Endodermal cell (in vitro differentiated cells): ENCODE measurements at regions not wholly inside any gene's neighbourhood (a gene's known extent, or its start where the extent isn't known, plus 50 kb on each side); places are given as distances from the start of the nearest gene placed in this dataset.

Source experiments
- DNase-seq: peaks from one replicate; pipeline ENCODE4 v3.0.0-alpha.2; 2017
- H3K27ac ChIP-seq: 2 replicates; pipeline ENCODE4 v1.5.1; 2013; ENCODE audit warnings: mild to moderate bottlenecking, low read depth, low read length, moderate library complexity
- H3K27me3 ChIP-seq: 2 replicates; pipeline ENCODE4 v1.6.1; 2013; ENCODE audit warnings: mild to moderate bottlenecking, low read length, moderate library complexity; ENCODE audit not compliant: insufficient read depth, control insufficient read depth, poor library complexity, severe bottlenecking
- H3K36me3 ChIP-seq: 2 replicates; pipeline ENCODE4 v1.7.0; 2013; ENCODE audit warnings: mild to moderate bottlenecking, low read length, moderate library complexity; ENCODE audit not compliant: control insufficient read depth, insufficient read depth
- H3K4me1 ChIP-seq: one replicate; pipeline ENCODE4 v1.7.0; 2013; ENCODE audit warnings: low read length; ENCODE audit not compliant: control insufficient read depth, insufficient read depth
- H3K4me3 ChIP-seq: 2 replicates; pipeline ENCODE4 v1.5.1; 2013; ENCODE audit warnings: mild to moderate bottlenecking, low read length, moderate library complexity
- H3K9ac ChIP-seq: 2 replicates; pipeline ENCODE4 v1.6.1; 2013; ENCODE audit warnings: mild to moderate bottlenecking, low read length, moderate library complexity; ENCODE audit not compliant: poor library complexity, severe bottlenecking; ENCODE audit errors: extremely low read depth
- H3K9me3 ChIP-seq: 2 replicates; pipeline ENCODE4 v1.6.1; 2013; ENCODE audit warnings: mild to moderate bottlenecking, low read length, moderate library complexity; ENCODE audit not compliant: control insufficient read depth
- H3K27ac Mint-ChIP-seq: 2 replicates; pipeline ENCODE4 v1.8.0; 2020; ENCODE audit warnings: mixed read lengths
- H3K27me3 Mint-ChIP-seq: 2 replicates; pipeline ENCODE4 v1.8.0; 2021; ENCODE audit warnings: mild to moderate bottlenecking, mixed read lengths; ENCODE audit not compliant: insufficient read depth
- H3K36me3 Mint-ChIP-seq: 2 replicates; pipeline ENCODE4 v1.8.0; 2020; ENCODE audit warnings: low read depth, mixed read lengths
- H3K4me1 Mint-ChIP-seq: 2 replicates; pipeline ENCODE4 v1.8.0; 2020; ENCODE audit warnings: mixed read lengths
- H3K4me3 Mint-ChIP-seq: 2 replicates; pipeline ENCODE4 v1.8.0; 2020; ENCODE audit warnings: mild to moderate bottlenecking, moderate library complexity, mixed read lengths
- H3K9me3 Mint-ChIP-seq: 2 replicates; pipeline ENCODE4 v1.8.0; 2020; ENCODE audit warnings: mild to moderate bottlenecking, mixed read lengths
- CTCF ChIP-seq: fragments of 200-600 bp; sonication (generic); conservative IDR thresholded peaks from 2 replicates; pipeline ENCODE4 v1.5.0; 2021; ENCODE audit warnings: antibody characterized with exemption, mild to moderate bottlenecking
- WGBS, 2 experiments: methylation state at CpG; one replicate each; pipeline versions ENCODE4 v1.1.5 to v1.1.7; 2013; ENCODE audit warnings: missing lambda C conversion rate in 2 of 2, mixed read lengths in 1 of 2; ENCODE audit not compliant: insufficient coverage in 1 of 2, insufficient read length in 1 of 2; 5-methylcytosine and 5-hydroxymethylcytosine counted together

- H3K4me1 ChIP-seq = peaks cover 8% of the 10 kb centered on the region
- no peak for TF ChIP-seq CTCF
- no peak overlapping the region for H3K9ac ChIP-seq
- H3K27me3 Mint-ChIP-seq = peaks cover 3% of the 10 kb centered on the region
- DNase-seq = no peak
- H3K36me3 ChIP-seq = no peaks in the 10 kb centered on the region
- peaks cover 19% of the 10 kb centered on the region for H3K4me1 Mint-ChIP-seq
- H3K27ac Mint-ChIP-seq = no peak overlapping the region
- H3K4me3 ChIP-seq = no peak overlapping the region
- H3K27ac ChIP-seq = no peak overlapping the region
- 96 to 100% methylated on average over 1 to 2 of the region's 2 CpGs for WGBS, 2 experiments
- H3K36me3 Mint-ChIP-seq = no peaks in the 10 kb centered on the region
- H3K4me3 Mint-ChIP-seq = no peak overlapping the region
- H3K9me3 ChIP-seq = no peaks in the 10 kb centered on the region
- H3K27me3 ChIP-seq = no peaks in the 10 kb centered on the region
- H3K9me3 Mint-ChIP-seq = no peaks in the 10 kb centered on the region
Observed at GRCh38 chr6:144894240-144894639, 609.1 kb downstream of the UTRN start.

- Mint-ChIP-seq H3K4me3 (no peak overlapping the region), H3K36me3 (no peaks in the 10 kb centered on the region), H3K27ac (no peak overlapping the region), H3K9me3 (no peaks in the 10 kb centered on the region), H3K4me1 (peaks cover 19% of the 10 kb centered on the region), H3K27me3 (peaks cover 3% of the 10 kb centered on the region)
- WGBS, 2 experiments = 74 to 76% methylated on average over 6 to 8 of the region's 8 CpGs
- no peak overlapping the region for H3K4me3 ChIP-seq
- DNase-seq = peak; percentile 54
- peaks cover 4% of the 10 kb centered on the region for H3K9me3 ChIP-seq
- no peak for TF ChIP-seq CTCF
- peaks cover 8% of the 10 kb centered on the region for H3K4me1 ChIP-seq
- H3K36me3 ChIP-seq = no peaks in the 10 kb centered on the region
- no peak overlapping the region for H3K9ac ChIP-seq
- no peaks in the 10 kb centered on the region for H3K27me3 ChIP-seq
- no peak overlapping the region for H3K27ac ChIP-seq
Observed at GRCh38 chr6:144895313-144896278, 610.5 kb downstream of the UTRN start.

GRCh38 chr6:144896289-144896688 lies 611.2 kb downstream of the UTRN start:
- 73 to 87% methylated on average over 2 to 3 of the region's 3 CpGs for WGBS, 2 experiments

More at GRCh38 chr6:144896289-144896688, 611.2 kb downstream of the UTRN start:
- no peaks in the 10 kb centered on the region for H3K36me3 Mint-ChIP-seq
- H3K27me3 ChIP-seq = no peaks in the 10 kb centered on the region
- peaks cover 11% of the 10 kb centered on the region for H3K9me3 ChIP-seq
- H3K36me3 ChIP-seq = no peaks in the 10 kb centered on the region
- H3K27ac ChIP-seq = no peak overlapping the region
- H3K9me3 Mint-ChIP-seq = peaks cover 5% of the 10 kb centered on the region
- H3K4me3 Mint-ChIP-seq = no peak overlapping the region
- DNase-seq = no peak
- no peak for TF ChIP-seq CTCF
- no peak overlapping the region for H3K27ac Mint-ChIP-seq
- H3K4me1 Mint-ChIP-seq = peaks cover 19% of the 10 kb centered on the region
- peaks cover 8% of the 10 kb centered on the region for H3K4me1 ChIP-seq
- no peak overlapping the region for H3K9ac ChIP-seq
- H3K27me3 Mint-ChIP-seq = peaks cover 3% of the 10 kb centered on the region
- H3K4me3 ChIP-seq = no peak overlapping the region
